Fibroblast of skin of left biceps (primary cell): ENCODE measurements at regions not wholly inside any gene's neighbourhood (a gene's known extent, or its start where the extent isn't known, plus 50 kb on each side); places are given as distances from the start of the nearest gene placed in this dataset.
"Not testable (repeated sequence)": the region's sequence is repeated elsewhere in the genome, so short reads cannot be mapped to it uniquely, and the experiment has no call there.

Experiments
- DNase-seq, 2 experiments: peaks; one replicate each; pipeline ENCODE4 v3.0.0-alpha.2; 2013; ENCODE audit warnings: low read depth in 2 of 2

- no peak for DNase-seq
Measured at GRCh38 chr10:125605167-125605566, 77.8 kb downstream of the TEX36 start.

DNA sequence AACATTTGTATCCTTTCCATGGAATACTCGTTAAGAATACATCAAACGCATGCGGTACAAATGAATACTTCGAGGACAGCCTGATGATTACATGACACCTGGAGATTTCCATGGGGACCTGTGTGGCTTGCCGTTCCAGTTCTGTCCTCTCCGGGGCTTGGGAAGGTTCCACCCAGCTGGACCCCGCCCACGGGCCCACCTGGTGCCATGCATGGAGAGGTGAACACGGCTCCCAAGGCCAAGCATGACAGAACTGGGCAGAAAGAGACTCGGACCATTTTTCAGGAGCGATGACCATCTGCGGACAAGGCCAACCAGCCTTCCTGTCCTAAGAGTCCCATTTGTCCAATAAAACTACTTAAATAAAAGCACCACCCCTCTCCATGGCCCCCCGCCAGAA, 80.1 kb downstream of the TEX36 start:
- DNase-seq: no peak

DNA sequence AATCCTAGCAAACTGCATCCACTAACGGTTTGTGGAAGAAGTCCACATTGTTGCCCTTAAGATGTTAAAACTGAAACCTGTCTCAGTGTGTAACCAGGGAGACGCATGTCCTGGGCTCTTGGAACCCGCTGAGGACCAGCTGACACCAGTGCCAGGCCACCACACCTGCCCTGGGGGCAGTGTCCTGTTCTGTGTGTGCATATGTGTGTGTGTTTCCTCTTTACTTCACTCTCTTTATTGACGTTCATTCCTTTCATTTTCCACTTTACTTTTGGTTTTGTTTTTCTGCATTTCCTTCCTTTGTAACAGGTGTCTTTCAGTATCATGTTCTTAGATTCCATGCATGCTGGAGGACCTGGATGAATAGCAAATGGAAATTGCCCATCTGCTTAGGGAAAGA, 83.8 kb downstream of the TEX36 start:
- DNase-seq: no peak

DNA sequence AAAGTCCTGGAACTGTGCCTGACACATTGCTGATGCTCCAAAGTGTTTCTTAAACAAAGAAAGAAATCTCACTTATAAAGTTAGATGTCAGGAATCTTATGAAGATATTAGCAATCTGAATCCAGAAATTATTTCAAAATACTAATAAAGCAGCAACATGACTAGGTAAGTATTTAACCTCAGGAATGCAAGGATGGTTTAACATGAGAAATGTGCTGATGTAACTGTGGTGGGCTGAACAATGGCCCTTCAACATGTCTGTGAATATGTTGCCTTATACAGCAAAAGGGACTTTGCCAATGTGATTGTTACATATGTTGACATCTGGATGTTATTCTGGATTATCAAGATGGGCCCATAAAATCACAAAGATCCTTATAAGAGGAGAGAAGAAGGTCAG, 87.1 kb downstream of the TEX36 start:
- DNase-seq: no peak

DNA sequence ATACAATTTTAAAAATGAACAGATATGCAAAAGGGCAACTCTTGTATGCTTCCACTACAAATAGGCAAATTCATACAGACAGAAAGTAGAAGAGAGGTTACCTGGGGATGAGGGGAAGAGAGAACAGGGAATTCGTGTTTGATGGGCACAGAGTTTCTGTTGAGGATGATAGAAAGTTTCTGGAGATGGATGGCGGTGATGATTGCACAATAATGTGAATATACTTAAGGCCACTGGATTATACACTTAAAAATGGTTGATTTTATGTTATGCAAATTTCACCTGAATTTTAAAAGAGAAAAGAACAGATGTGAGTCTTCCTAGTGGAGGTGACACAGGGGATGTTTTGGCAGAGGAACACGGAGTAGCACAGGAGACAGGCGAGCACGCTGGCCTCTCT, 89.3 kb downstream of the TEX36 start:
- no peak for DNase-seq

DNA sequence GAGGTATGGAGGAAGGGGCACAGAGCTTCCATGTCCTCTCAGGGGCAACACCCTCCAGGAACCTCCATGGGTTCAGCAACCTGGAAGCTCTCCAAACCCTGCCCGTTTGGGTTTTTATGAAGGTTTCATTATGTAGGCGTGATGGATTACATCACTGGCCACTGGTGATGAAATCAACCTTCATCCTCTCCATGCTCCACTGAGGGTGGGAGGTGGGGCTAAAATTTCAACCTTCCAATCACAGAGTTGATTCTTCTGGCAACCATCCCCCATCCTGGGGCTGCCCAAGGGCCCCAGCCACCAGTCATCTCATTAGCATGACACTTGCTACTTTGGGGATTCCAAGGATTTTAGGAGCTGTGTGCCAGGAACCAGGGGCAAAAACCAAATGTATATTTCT, 90.1 kb downstream of the TEX36 start:
- no peak for DNase-seq

DNA sequence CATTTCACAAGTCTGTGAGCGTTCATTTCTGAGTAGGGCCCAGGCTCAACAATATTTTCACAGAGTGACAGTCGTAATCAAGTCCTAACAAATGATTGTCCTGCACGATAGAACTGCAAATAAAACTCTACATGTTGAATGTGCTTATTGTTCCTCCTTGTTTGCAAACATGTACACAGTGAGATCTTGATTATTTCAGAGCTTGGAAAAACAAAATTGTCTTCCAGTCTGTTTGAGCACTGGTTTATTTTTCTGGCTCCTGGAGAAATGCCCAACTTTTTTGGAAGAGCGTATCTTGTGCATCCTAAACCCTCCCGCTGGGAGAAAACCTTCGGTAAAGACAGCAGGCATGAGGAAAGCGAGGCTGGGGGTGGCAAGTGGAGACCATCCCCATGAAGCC, 91.1 kb downstream of the TEX36 start:
- no peak for DNase-seq

- DNase-seq: not testable (repeated sequence)
Measured at GRCh38 chr10:125588738-125589137, 94.2 kb downstream of the TEX36 start.

GRCh38 chr10:125584954-125585353, 98.0 kb downstream of the TEX36 start:
- no peak for DNase-seq

GRCh38 chr10:125578658-125579315, 104.2 kb downstream of the TEX36 start:
- no peak for DNase-seq

DNA sequence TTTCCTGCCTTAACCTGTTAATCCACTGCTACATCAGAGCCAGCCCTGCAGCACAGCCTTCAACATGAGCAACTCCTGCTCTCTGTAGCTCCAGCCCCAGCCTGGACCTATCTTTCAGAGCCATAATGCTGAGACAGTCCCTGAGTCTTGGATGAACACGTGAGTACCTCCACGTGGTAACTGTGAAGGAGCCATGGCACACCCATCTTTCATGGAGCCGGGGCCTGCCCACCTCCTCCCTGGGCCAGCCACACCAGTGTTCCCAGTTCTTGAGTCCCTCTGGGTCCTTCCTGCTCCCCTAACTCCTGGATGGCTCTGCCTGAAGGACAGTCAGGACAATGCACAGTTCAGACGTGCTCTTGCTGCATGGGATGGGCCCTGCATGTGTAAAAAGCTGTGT, 107.1 kb downstream of the TEX36 start:
- no peak for DNase-seq

DNA sequence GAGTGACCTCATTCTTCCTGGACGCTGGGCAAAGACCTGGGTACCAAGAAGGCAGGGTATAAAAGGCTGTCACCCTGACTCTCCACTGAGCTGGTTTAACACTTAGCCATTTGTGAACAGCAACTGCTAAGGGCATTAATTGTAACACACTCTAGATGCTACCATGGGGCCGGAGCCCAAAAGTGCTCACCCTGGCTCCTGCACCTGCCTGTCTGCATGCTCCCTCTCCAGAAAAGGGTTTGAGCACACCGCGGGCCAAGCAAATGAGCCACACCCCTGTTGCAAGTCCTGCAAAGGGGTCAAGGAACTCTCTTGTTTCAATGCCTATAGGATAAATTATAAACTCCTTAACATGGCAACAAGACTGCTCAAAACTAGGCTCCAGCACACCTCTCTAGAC, 114.8 kb downstream of the TEX36 start:
- no peak for DNase-seq

GRCh38 chr10:125567529-125567928, 115.4 kb downstream of the TEX36 start:
- no peak for DNase-seq

GRCh38 chr10:125565046-125565445, 117.9 kb downstream of the TEX36 start:
- peak in 1 of 2 experiments; percentile 12 for DNase-seq

GRCh38 chr10:125564570-125564969, 118.4 kb downstream of the TEX36 start:
- DNase-seq: no peak

- no peak for DNase-seq
Measured at GRCh38 chr10:125562737-125563136, 120.2 kb downstream of the TEX36 start.

DNA sequence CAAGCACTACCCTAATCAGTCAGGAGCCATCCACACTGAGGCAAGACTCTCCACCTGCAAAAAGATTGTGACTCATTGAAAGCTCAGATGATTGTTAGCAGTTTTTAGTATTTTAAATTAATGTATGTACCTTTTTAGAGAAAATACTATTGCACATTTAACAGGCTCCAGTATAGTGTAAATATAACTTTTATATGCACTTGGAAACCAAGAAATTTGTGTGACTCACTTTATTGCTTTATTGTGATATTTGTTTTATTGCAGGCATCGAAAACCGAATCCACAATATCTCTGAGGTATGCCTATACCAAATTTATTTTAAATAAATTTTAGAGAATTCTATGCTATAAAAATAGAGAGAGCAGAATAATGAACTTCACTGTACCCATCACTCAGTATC, 122.0 kb downstream of the TEX36 start:
- DNase-seq: no peak

DNA sequence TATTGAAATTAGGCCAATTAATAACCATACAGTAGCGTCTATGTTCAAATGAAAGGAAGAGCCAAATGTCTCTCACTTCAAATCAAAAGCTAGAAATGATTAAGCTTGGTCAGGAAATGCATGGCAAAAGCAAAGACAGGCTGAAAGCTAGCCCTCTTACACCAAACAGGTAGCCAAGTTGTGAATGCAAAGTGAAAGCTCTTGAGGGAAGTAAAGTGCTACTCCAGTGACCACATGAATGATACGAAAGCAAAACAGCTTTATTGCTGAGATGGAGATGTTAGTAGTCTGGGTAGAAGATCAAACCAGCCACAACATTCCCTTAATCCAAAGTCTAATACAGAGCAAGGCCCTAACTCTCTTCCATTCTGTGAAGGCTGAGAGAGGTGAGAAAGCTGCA, 123.8 kb downstream of the TEX36 start:
- DNase-seq: no peak

- DNase-seq: no peak
Measured at GRCh38 chr10:125557801-125558505, 125.0 kb downstream of the TEX36 start.

- no peak for DNase-seq
Measured at GRCh38 chr10:125557311-125557710, 125.7 kb downstream of the TEX36 start.

DNA sequence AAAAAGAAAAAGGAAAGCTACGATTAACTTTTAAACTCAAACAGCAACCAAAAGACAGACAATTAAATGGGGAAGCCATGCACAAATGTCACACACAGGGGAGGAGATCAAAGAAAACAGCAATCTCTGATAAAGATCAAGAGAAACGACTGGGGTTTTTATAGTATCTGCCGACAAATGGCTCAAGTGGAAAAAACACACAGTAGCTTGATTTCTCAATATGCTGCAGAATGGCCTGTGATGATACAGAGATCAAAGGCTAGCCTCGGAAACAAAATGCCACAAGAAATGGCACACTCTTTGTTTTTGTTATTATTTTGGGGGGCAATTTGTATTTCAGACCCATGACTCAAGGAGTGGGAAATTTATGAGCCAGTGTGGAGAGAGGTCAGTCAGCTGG, 126.1 kb downstream of the TEX36 start:
- DNase-seq: no peak

DNA sequence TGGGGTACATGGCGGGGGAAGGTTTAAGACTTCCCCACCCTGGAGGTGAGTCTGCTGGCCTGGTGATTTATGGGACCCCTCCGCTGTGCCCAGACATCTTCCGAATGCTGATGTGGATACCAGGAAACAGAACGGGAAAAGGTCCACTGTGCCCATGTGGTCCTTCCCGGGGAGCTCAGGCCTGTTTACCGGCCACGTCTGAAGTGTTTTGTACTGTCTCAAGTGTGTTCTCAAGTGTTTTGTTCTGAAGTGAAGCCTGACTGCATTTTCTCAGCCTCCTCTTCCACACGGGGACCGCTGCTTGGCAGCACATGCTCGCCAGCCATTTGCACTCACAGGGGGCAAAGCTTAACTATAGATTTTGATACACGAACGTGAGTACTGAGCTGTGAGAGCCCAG, 127.2 kb downstream of the TEX36 start:
- no peak for DNase-seq

DNA sequence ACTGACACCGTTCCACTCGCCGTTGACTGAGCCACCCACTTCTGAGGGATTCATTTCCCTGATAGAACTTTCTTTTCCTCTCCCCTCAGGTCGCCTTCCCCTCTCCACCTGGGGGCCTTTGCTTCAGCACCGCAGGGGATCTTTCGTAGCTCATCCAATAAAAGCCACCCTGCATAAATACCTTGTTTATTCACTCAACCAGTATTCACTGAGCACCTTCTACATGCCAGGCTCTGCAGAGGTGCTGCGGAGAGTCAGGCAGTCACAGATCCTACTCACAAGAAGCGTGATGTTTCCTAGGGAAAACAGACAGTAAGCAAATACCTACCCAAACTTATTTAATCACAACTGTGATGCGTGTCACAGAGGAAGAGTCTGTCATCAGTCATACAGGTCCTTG, 127.7 kb downstream of the TEX36 start:
- no peak for DNase-seq

DNA sequence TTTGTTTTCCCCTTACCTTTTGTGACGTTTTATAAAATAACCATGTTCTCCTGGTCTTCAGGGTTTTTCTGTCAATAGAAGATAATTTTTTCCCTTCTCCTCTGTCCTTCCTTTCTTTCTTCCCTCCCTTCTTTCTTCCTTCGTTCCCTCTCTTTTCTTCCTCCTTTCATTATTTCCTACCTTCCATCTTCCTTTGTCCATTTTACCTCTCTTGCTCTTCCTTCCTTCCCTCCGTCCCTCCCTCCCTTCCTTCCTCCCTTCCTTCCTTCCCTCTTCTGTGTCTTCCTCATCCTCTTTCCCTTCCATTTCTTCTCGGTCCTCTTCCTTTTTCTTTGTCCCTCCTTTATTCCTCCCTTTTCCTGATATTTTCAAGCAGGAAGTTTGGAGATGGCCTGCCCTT, 128.2 kb downstream of the TEX36 start:
- DNase-seq: no peak
